ENCODE measurements at regions not wholly inside any gene's neighbourhood (a gene's known extent, or its start where the extent isn't known, plus 50 kb on each side); places are given as distances from the start of the nearest gene placed in this dataset.

GRCh38 chr10:106296750-106297392 is 867.6 kb downstream of the SORCS1 start:
- H3K79me2 ChIP-seq (ENCODE audit: control insufficient read depth, insufficient read depth, low read length): no peaks in the 10 kb centered on the region
- TF ChIP-seq EZH2 (IDR thresholded peaks at IDR 0.05; ENCODE audit: borderline replicate concordance, low read depth, low read length, severe bottlenecking): no peak
- no peak for TF ChIP-seq JUN (IDR thresholded peaks at IDR 0.05; ENCODE audit: borderline replicate concordance, insufficient read depth, insufficient read length, low read depth)
- no peak for TF ChIP-seq GATA2 (IDR thresholded peaks at IDR 0.05; ENCODE audit: insufficient read depth, insufficient read length, low read depth, low read length)
- no peak for TF ChIP-seq FOS (IDR thresholded peaks at IDR 0.05; ENCODE audit: borderline replicate concordance, insufficient read depth, low read length)
- no peak for TF ChIP-seq CTCF (IDR thresholded peaks at IDR 0.05; ENCODE audit: extremely low read depth in 1 of 2, insufficient read depth in 1 of 2, low read depth in 1 of 2, low read length in 2 of 2)
- TF ChIP-seq MYC (IDR thresholded peaks at IDR 0.05; ENCODE audit: low read depth, low read length): no peak
- H3K4me3 ChIP-seq (replicated peaks in 1 of 3; ENCODE audit: insufficient read depth in 1 of 3, low read depth in 1 of 3, low read length in 3 of 3): no peak overlapping the region
- no peaks in the 10 kb centered on the region for H3K9me1 ChIP-seq (replicated peaks; ENCODE audit: control insufficient read depth, extremely low read depth, insufficient read depth, low read length)
- no peaks in the 10 kb centered on the region for H3K4me1 ChIP-seq (ENCODE audit: control insufficient read depth, extremely low read depth, insufficient read depth, low read length)
- no peak overlapping the region for H2AFZ ChIP-seq (ENCODE audit: low read depth, low read length)
- H3K27me3 ChIP-seq (ENCODE audit: control insufficient read depth in 2 of 2, insufficient read depth in 2 of 2, low read length in 2 of 2): no peaks in the 10 kb centered on the region
- intact Hi-C loops (cut with micrococcal nuclease): no loop called here
- peaks cover 3% of the 10 kb centered on the region for H3K9me3 ChIP-seq (replicated peaks; ENCODE audit: control insufficient read depth, insufficient read depth, low read length)
- no peak for DNase-seq (ENCODE audit: low read depth, low spot score)
- FAIRE-seq: no peak
- H3K9ac ChIP-seq (replicated peaks; ENCODE audit: extremely low read depth, insufficient read depth, low read length): no peak overlapping the region
- H4K20me1 ChIP-seq (replicated peaks; ENCODE audit: control insufficient read depth, extremely low read depth, insufficient read depth, low read length): no peaks in the 10 kb centered on the region
- CTCF ChIA-PET: no interaction called here
- BruUV-seq (replicated peaks): no TSS peak
- POLR2A ChIA-PET: no interaction called here
- H3K27ac ChIP-seq (ENCODE audit: insufficient read depth, low read depth, low read length): no peak overlapping the region
- no peaks in the 10 kb centered on the region for H3K36me3 ChIP-seq (ENCODE audit: control insufficient read depth in 2 of 2, extremely low read depth in 1 of 2, insufficient read depth in 2 of 2, low read length in 2 of 2)
- H3K4me2 ChIP-seq (ENCODE audit: insufficient read depth, low read length): no peak overlapping the region
- dilution Hi-C loops (cut with MboI; ENCODE audit: extremely low pct_ligation_motif_present, low sequenced_read_pairs): no loop called here

Measured in endothelial cell of umbilical vein (primary cell).